GM18508 (cell line): ENCODE measurements at regions not wholly inside any gene's neighbourhood (a gene's known extent, or its start where the extent isn't known, plus 50 kb on each side); places are given as distances from the start of the nearest gene placed in this dataset.
"Not testable (repeated sequence)": the region's sequence is repeated elsewhere in the genome, so short reads cannot be mapped to it uniquely, and the experiment has no call there.

Experiments
- ATAC-seq: cut with Tn5 transposase; IDR thresholded peaks from one replicate; pipeline ENCODE4 v1.9.1; 2021; ENCODE audit warnings: moderate number of reproducible peaks; ENCODE audit not compliant: insufficient read depth, unreplicated experiment

- ATAC-seq = no peak
These were observed 189.0 kb downstream of the GALNT1 start for GRCh38 chr18:35770376-35771014.

DNA sequence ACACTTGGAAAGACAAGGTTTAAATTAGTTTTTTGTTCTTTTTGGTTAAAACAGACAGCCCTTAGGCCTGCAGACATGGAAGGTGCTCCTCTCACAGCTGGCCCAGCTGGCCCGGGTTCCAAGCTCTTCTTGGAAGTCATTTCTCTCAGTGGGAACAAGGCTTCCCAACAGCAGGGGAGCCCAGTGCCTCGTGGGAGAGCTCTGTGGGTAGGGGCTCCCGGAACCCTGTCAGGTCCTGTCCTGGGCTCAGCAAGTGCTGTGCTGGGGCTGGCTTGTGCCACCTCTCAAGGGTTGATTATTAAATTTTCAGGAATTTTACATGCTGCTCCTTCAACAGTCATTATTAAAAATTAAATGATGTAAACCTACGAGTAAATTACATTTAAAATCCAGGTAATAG lies 189.6 kb downstream of the GALNT1 start:
- no peak for ATAC-seq

DNA sequence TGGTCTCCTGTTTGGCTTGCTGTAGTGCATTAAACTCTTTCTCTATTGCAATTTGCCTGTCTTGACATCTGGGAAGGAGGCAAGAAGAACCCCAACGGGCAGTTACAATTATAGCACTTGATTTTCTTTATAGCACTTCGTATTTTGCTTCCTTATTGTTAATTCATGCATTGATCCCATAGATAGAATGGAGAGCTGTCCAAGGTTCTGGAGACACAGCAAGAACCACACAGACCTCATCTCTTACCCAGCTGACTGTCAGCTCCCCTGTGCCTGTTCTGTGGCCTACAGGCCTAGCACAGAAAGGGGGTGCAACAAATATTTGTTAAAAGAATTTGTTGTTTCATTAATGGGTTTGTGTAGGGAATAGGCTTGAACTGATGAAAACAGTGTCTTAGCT lies 194.3 kb downstream of the GALNT1 start:
- no peak for ATAC-seq

GRCh38 chr18:35776473-35776872 lies 194.9 kb downstream of the GALNT1 start:
- no peak for ATAC-seq

DNA sequence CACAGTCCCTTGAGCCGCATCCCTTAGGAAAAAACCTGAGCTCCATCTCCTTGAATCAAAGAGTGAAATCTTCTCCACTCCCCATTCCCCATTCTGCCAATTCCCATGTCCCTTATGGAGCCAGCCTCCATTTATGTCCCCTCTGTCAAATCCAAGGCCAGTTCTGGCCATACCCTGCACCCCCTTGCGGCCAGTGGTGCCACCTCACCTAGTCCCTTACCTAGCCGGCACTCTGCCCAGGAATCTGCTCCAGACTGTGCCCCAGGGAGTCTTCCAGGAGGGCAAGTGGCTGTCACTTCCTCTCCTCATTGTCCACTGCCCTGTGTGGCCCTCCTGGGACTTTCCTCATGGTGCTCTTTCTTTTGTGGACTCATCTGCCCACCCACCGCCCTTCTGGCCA lies 195.4 kb upstream of the RMP24 start:
- no peak for ATAC-seq

DNA sequence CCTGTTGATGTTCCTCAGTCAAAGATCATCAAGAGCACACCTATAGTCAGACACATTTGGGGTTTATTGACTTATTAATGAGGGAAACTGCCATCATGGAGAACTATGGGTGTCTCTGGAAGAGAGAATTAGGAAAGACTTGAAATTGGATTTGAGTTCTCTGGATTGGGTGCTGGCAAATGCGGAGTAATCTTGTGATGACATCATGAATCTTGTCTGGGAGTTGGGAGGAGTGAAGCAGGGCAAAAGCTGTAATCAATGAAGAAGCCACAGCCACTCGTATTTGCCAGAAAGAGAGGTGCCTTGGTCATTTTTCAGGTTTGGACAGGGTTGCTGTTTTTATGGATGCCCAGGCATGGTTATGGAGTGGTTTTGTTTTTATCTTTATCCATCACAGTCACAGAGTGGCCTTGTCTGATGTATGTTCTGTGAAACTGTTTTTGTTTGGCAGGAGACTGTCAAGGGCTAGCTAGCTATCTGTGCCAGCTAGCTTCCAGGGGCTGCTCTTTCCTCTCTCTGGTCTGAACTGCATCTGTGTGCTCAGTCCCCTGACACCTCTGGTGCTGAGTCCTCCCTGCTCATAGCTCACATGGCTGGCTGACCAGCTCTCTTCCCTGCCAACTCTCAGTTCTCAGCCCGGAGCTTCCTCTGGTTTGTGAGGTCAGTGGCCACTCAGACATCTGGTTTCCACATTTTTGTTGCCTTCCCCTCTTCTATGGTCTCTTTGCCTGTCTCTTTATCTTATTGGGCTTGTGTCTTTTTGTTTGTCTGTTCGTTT lies 193.4 kb upstream of the RMP24 start:
- no peak for ATAC-seq

- no peak for ATAC-seq
These were observed 191.5 kb upstream of the RMP24 start for GRCh38 chr18:35780937-35781336.

- ATAC-seq = no peak
These were observed 189.6 kb upstream of the RMP24 start for GRCh38 chr18:35782926-35783325.

GRCh38 chr18:35786365-35787042 lies 186.0 kb upstream of the RMP24 start:
- ATAC-seq = no peak

- no peak for ATAC-seq
These were observed 182.9 kb upstream of the RMP24 start for GRCh38 chr18:35789543-35789942.

DNA sequence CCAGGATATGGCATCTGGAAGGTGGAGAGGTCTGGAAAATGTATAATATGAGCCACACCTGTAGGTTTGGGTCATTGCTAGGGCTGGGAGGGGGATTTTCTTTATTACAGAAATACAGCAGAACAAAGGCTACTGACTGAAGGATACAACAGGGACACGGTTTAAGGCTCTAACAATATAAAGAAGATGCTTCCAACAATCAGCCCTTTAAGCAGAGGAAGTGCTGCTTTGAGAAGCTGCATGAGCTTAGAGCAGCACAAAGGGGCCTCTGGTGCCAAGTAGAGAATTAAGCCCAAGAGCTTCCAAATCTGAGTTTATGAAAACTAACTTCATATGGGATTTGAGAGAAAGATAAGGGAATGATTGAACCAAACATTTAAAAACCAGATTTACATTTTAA lies 174.5 kb upstream of the RMP24 start:
- ATAC-seq = no peak

- no peak for ATAC-seq
These were observed 168.9 kb upstream of the RMP24 start for GRCh38 chr18:35803551-35803950.

- no peak for ATAC-seq
These were observed 168.1 kb upstream of the RMP24 start for GRCh38 chr18:35804377-35804776.

DNA sequence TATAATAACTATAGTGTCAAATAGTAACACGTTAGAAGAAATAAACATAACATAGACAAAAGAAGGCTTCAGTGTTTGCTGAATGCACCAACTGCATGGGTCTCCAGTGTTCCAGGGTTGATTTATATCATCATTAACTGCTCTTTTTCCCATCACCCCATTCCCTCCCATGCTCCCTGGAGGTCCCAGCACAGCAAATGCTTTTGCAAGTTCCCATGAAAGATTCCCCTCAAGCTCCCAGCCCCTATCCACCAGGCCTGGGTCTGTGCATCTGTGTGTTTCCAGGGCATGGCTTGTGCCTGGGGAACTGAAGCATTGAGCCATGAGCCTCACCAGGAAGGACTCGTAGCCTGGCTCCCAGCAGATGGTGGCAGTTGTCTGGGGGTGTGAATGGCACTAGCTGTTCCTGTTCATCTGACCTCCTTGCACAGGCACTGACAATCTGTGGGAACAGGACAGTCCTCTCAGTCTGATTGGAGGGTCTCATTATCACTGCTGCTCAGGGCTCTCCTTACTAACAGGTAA lies 164.6 kb upstream of the RMP24 start:
- ATAC-seq = no peak

DNA sequence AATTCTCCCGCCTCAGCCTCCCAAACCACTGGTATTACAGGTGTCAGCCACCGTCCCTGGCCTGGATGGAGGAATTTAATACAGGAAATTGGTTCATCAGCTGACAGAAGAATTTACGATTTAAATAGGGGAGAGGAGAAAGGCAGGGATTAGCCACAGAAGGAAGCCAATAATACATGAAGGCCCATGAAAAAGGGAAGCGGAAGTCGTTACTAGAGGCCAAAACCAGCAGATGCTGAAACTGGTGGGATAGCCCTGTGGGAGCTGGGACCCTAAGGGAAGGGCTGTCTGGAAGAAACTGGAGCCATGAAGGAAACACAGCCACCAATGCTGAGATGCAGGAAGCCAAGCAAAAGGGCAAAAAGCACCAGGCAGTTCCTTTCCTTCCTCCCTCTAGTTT lies 163.7 kb upstream of the RMP24 start:
- no peak for ATAC-seq

DNA sequence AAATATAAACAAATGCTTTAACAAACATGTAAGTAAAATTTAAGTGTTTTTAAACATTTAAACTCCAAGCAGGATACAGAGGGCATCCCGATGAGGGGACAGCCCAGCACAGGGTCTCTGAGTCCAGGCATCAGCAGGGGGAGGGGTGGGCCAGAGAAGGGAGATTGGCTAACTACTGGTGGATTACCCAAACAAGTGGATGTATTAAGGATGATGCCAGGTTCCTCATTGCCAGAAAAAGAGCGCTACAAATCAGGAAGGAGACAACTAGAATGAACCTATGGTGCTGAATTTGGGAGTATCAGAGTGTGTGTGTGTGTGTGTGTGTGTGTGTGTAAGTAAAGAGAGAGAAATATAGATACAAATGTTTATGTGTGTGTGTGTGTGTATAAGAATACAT lies 162.0 kb upstream of the RMP24 start:
- ATAC-seq = no peak

GRCh38 chr18:35811896-35812295 lies 160.6 kb upstream of the RMP24 start:
- no peak for ATAC-seq

- ATAC-seq = not testable (repeated sequence)
These were observed 157.5 kb upstream of the RMP24 start for GRCh38 chr18:35815011-35815410.

- ATAC-seq = no peak
These were observed 156.5 kb upstream of the RMP24 start for GRCh38 chr18:35816003-35816402.

DNA sequence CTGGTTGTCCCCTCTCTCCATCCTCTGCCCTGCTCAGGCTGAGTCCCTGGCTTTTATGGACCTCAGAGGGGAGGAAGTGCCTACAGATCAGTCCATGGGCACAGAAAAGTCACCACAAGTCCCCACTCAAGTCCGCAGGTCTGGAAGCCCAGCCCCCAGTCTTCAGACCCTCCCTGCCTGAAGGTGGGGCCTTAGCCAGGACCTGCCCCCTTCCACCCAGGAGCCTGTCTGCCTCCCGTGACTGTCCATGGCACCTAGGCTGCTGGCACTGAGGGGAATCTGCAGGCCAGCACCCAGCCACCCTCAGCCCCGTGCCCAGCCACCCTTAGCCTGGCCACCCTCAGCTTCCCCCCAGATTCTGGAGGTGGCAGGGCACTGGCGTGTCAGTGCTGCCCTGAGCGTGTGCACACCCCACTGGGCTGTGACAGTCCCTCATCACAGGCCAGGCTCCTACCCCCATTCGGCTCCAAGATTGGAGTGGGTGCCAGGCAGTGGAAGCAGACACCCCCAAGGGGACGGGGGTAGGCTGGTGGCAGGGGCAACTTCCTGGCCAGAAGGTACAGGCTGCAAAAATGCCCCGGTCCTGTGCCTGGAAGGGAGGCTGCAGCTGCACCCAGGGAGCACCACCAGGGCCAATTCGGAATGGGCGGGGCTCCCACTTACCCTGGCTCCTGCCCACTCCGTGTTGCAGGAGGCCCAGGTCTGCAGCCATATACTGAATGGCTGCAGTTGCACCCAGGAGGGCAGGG lies 154.7 kb upstream of the RMP24 start:
- no peak for ATAC-seq

- ATAC-seq = no peak
These were observed 154.2 kb upstream of the RMP24 start for GRCh38 chr18:35818353-35818667.
